ENCODE measurements at regions not wholly inside any gene's neighbourhood (a gene's known extent, or its start where the extent isn't known, plus 50 kb on each side); places are given as distances from the start of the nearest gene placed in this dataset.

DNA sequence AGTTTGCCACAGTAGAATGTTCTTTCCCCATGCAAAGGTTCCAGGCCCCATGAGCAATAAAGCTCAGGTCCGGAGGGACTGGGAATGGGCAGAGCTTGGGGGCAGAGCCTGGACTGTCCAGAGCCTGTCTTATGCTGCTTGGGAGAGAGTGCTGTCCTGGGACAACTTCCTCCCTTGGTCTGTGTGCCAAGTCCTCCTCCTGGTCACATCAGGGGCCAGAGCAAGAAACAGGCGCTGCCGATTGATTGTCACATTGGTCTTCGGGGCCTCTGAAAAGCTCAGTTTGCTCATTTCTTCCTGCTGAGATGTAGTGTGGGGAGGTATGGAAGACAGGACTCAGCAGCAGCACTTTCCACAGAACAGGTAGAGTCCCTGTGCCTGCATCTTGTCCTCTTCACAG lies 54.0 kb upstream of the FCN1 start:
- RAD21 ChIA-PET (ENCODE audit: unreplicated experiment), result no interaction called here
- Histone ChIP-seq H3K4me3 (no peak overlapping the region), H3K27me3 (replicated peaks in 1 of 2; ENCODE audit: control insufficient read depth in 2 of 2, insufficient read depth in 2 of 2, low read length in 1 of 2) (no peaks in the 10 kb centered on the region; a peak in 2 of 4 replicates), H3K27ac (ENCODE audit: control insufficient read depth, insufficient read depth) (no peak overlapping the region), H4K20me1 (ENCODE audit: control insufficient read depth, insufficient read depth) (no peaks in the 10 kb centered on the region), H3K9me3 (replicated peaks; ENCODE audit: control insufficient read depth, insufficient read depth, low read length) (no peaks in the 10 kb centered on the region), H3K36me3 (ENCODE audit: control insufficient read depth in 2 of 2, insufficient read depth in 2 of 2, low read length in 1 of 2) (no peaks in the 10 kb centered on the region), H3K4me1 (ENCODE audit: control insufficient read depth, insufficient read depth, low read length) (no peaks in the 10 kb centered on the region), H2AFZ (ENCODE audit: control insufficient read depth, low read depth, low read length) (no peak overlapping the region), H3K4me2 (ENCODE audit: control insufficient read depth, insufficient read depth) (no peak overlapping the region), H3K9ac (ENCODE audit: control insufficient read depth, insufficient read depth, low read length) (no peak overlapping the region), H3K79me2 (ENCODE audit: control insufficient read depth, insufficient read depth, low read length) (no peaks in the 10 kb centered on the region)
- in situ Hi-C loops (cut with MboI) (no loop called here), intact Hi-C loops (cut with micrococcal nuclease; ENCODE audit: unreplicated experiment) (no loop called here)
- POLR2A ChIA-PET, result no interaction called here
- CTCF ChIA-PET, result interaction anchor here (1.1 kb wide), 1 partner anchor 35 kb away, joined by 3 read pairs; no protein-coding TSS in a partner anchor
- BruUV-seq (replicated peaks), result no TSS peak
- WGBS (ENCODE audit: insufficient coverage, insufficient replicate concordance, low lambda C conversion rate, missing lambda C conversion rate), result 51% methylated on average over 4 of the region's 4 CpGs
- ATAC-seq, result no peak
- no peak for TF ChIP-seq ZNF24 (IDR thresholded peaks at IDR 0.05)
- TF ChIP-seq, protein P1, sequence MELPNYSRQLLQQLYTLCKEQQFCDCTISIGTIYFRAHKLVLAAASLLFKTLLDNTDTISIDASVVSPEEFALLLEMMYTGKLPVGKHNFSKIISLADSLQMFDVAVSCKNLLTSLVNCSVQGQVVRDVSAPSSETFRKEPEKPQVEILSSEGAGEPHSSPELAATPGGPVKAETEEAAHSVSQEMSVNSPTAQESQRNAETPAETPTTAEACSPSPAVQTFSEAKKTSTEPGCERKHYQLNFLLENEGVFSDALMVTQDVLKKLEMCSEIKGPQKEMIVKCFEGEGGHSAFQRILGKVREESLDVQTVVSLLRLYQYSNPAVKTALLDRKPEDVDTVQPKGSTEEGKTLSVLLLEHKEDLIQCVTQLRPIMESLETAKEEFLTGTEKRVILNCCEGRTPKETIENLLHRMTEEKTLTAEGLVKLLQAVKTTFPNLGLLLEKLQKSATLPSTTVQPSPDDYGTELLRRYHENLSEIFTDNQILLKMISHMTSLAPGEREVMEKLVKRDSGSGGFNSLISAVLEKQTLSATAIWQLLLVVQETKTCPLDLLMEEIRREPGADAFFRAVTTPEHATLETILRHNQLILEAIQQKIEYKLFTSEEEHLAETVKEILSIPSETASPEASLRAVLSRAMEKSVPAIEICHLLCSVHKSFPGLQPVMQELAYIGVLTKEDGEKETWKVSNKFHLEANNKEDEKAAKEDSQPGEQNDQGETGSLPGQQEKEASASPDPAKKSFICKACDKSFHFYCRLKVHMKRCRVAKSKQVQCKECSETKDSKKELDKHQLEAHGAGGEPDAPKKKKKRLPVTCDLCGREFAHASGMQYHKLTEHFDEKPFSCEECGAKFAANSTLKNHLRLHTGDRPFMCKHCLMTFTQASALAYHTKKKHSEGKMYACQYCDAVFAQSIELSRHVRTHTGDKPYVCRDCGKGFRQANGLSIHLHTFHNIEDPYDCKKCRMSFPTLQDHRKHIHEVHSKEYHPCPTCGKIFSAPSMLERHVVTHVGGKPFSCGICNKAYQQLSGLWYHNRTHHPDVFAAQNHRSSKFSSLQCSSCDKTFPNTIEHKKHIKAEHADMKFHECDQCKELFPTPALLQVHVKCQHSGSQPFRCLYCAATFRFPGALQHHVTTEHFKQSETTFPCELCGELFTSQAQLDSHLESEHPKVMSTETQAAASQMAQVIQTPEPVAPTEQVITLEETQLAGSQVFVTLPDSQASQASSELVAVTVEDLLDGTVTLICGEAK (IDR thresholded peaks at IDR 0.05; ENCODE audit: borderline replicate concordance), result no peak
- no peak for TF ChIP-seq TCF12 (IDR thresholded peaks at IDR 0.05; ENCODE audit: low read depth, low read length)
- no peak for TF ChIP-seq DPF2 (IDR thresholded peaks at IDR 0.05)
- DNase-seq (ENCODE audit: low read depth, low spot score), result no peak
- SMC1A ChIA-PET (ENCODE audit: uncharacterized antibody, unreplicated experiment), result no interaction called here
- no peak for FAIRE-seq

DNA sequence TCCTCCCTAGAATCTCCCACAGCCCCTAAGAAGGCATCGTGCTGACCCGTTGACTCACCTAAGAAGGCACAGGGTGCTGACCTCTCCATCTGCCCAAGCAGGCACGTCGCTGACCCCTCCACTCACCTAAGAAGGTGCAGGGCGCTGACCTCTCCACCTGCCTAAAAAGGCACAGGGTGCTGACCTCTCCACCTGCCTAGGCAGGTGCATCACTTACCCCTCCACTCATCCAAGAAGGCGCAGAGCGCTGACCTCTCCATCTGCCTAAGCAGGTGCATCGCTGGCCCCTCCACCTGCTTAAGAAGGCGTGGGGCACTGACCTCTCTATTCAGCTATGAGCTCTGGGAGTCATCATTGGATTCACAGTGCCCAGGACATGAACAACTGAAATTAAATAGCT lies 54.4 kb upstream of the FCN1 start:
- H3K4me1 ChIP-seq (ENCODE audit: control insufficient read depth, insufficient read depth, low read length), result no peaks in the 10 kb centered on the region
- ATAC-seq (no peak), DNase-seq (ENCODE audit: low read depth, low spot score) (no peak), FAIRE-seq (no peak)
- no TSS peak for BruUV-seq (replicated peaks)
- H2AFZ ChIP-seq (ENCODE audit: control insufficient read depth, low read depth, low read length), result no peak overlapping the region
- H3K4me3 ChIP-seq, result no peak overlapping the region
- in situ Hi-C loops (cut with MboI) (no loop called here), intact Hi-C loops (cut with micrococcal nuclease; ENCODE audit: unreplicated experiment) (no loop called here)
- H3K4me2 ChIP-seq (ENCODE audit: control insufficient read depth, insufficient read depth), result no peak overlapping the region
- H3K36me3 ChIP-seq (ENCODE audit: control insufficient read depth in 2 of 2, insufficient read depth in 2 of 2, low read length in 1 of 2), result no peaks in the 10 kb centered on the region
- SMC1A ChIA-PET (ENCODE audit: uncharacterized antibody, unreplicated experiment), result no interaction called here
- no peaks in the 10 kb centered on the region; a peak in 1 of 4 replicates for H3K27me3 ChIP-seq (replicated peaks in 1 of 2; ENCODE audit: control insufficient read depth in 2 of 2, insufficient read depth in 2 of 2, low read length in 1 of 2)
- H3K79me2 ChIP-seq (ENCODE audit: control insufficient read depth, insufficient read depth, low read length), result no peaks in the 10 kb centered on the region
- H3K9ac ChIP-seq (ENCODE audit: control insufficient read depth, insufficient read depth, low read length), result no peak overlapping the region
- H3K27ac ChIP-seq (ENCODE audit: control insufficient read depth, insufficient read depth), result no peak overlapping the region
- H3K9me3 ChIP-seq (replicated peaks; ENCODE audit: control insufficient read depth, insufficient read depth, low read length), result no peaks in the 10 kb centered on the region
- 43% methylated on average over 8 of the region's 9 CpGs for WGBS (ENCODE audit: insufficient coverage, insufficient replicate concordance, low lambda C conversion rate, missing lambda C conversion rate)
- H4K20me1 ChIP-seq (ENCODE audit: control insufficient read depth, insufficient read depth), result no peaks in the 10 kb centered on the region
- CTCF ChIA-PET, result interaction anchor here (1.1 kb wide), 1 partner anchor 35 kb away, joined by 3 read pairs; no protein-coding TSS in a partner anchor
- POLR2A ChIA-PET, result interaction anchor here (0.7 kb wide), 1 partner anchor 183 kb away, joined by 5 read pairs; no protein-coding TSS in a partner anchor
- RAD21 ChIA-PET (ENCODE audit: unreplicated experiment), result no interaction called here
- no peak for TF ChIP-seq USF1 (IDR thresholded peaks at IDR 0.05; ENCODE audit: borderline replicate concordance, extremely low read length, insufficient read depth, low read depth, low read length)
- no peak for TF ChIP-seq NRF1 (conservative IDR thresholded peaks at IDR 0.05; ENCODE audit: low read depth, low read length)
- no peak for TF ChIP-seq ETV6 (conservative IDR thresholded peaks at IDR 0.05 in 1 of 2, IDR thresholded peaks at IDR 0.05 in 1 of 2; ENCODE audit: borderline replicate concordance in 1 of 2, low read depth in 1 of 2)
- TF ChIP-seq, protein P2, sequence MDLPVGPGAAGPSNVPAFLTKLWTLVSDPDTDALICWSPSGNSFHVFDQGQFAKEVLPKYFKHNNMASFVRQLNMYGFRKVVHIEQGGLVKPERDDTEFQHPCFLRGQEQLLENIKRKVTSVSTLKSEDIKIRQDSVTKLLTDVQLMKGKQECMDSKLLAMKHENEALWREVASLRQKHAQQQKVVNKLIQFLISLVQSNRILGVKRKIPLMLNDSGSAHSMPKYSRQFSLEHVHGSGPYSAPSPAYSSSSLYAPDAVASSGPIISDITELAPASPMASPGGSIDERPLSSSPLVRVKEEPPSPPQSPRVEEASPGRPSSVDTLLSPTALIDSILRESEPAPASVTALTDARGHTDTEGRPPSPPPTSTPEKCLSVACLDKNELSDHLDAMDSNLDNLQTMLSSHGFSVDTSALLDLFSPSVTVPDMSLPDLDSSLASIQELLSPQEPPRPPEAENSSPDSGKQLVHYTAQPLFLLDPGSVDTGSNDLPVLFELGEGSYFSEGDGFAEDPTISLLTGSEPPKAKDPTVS (IDR thresholded peaks at IDR 0.05; ENCODE audit: low read depth, low read length), result no peak
- no peak for TF ChIP-seq JUND (IDR thresholded peaks at IDR 0.05; ENCODE audit: low read depth, low read length)
- TF ChIP-seq ZNF207 (IDR thresholded peaks at IDR 0.05; ENCODE audit: borderline replicate concordance), result no peak
- TF ChIP-seq TARDBP (IDR thresholded peaks at IDR 0.05; ENCODE audit: borderline replicate concordance), result no peak
